ENCODE measurements at regions not wholly inside any gene's neighbourhood (a gene's known extent, or its start where the extent isn't known, plus 50 kb on each side); places are given as distances from the start of the nearest gene placed in this dataset.

- no peak for DNase-seq
Measured at GRCh38 chr16:65998443-65998842, 368.0 kb upstream of the CDH5 start.

DNA sequence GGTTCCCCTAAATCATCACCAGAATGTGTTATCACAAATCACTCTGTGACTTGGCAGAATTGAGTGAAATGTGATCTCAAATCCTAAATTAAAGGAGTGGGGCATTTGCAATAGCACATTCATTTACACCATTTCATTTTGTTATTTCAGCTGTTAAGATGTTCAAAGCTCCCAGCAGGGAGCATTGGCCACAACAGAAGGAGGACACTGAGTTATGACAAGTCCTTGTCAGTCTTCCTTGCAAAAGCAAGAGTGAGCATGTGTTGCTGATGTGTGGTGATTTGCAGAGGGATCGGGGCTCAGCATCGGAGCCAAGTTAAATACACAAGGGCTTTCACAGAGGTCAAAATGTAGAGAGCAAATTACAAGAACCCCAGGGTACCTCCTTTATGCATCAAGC is 372.2 kb upstream of the CDH5 start:
- no peak for DNase-seq

DNA sequence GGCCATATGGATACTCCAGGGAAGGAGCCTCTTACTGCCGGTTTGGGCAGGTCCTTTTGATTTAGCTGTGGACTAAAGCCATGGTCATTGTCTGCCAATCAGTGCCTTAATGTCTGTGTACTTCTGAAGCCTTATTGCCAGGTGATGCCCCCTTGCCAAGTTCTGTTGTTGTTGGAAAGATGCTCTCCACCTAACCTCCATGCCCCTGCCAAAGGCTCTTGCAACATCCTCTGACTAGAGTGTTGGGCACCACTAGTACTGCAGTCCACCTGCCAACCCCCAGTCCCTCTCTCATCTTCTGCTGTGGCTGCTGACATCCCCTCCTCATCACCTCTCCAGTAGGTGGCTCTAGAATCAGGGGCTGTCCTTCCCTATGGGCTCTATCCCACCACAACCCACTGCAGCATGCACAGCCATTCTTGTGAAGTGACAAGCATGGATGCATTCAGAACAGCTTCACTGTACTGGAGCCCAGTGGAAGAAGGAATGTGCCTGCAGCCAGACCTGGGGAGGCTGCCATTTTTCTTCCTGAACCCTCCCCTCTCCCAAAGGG is 375.3 kb upstream of the CDH5 start:
- no peak for DNase-seq

GRCh38 chr16:65989861-65990604 is 376.5 kb upstream of the CDH5 start:
- no peak for DNase-seq

DNA sequence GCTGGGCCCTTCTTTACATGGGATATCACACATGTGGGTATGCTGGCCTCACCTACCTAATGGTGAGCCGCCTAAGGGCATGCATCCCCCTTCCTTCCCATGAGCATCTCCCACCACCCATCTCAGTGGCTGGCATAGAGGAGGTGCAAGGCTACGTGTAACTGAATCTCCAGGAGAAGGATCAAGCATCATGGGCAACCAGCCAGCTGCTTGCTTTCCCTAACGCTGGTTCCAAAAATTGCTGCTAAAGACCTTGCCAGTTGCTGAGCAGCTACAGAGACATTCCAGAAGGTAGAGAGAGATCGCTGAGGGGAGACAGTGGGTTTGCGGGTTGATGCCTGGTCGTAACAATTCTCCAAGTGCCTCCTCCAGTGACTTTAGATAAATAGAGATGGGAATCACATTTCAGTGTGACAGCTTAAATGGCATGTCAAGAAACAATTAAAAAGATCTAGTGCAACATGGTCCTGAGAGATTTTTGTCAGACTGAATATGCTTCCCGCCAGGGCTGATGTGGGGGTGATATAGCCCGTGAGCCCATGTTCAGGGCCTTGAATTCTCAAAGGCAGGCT is 378.4 kb upstream of the CDH5 start:
- no peak for DNase-seq

- no peak for DNase-seq
Measured at GRCh38 chr16:65984296-65984695, 382.2 kb upstream of the CDH5 start.

GRCh38 chr16:65981057-65981456 is 385.4 kb upstream of the CDH5 start:
- no peak for DNase-seq

DNA sequence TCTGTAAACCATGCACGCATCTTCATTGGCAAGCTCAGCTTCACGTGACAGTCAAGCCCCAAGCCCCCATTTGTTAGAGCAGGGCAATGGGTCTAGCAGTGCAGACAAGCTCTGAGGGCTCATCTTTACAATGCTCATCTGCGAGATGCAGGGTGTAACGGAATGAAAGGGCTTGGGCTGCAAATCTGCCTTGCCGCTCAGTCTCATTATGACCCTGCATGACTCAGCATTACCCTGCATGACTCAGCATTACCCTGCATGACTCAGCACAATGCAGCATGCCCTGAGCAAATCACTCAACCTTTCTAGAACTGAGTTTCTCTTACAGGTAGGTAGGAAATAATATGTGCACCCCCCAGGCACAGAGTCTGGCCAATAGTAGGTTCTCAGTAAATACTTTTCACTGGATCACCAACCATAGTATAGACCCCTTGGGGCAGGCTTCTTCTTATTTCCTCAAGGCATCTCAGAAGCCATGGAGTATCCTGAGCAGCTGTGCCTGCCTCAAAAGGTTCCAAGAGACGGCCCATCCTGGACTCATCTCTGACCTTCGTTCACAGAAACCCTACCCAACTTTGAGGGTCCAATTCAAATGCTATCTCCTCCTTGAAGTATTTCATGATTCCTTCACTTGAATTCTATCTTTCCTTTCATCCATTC is 391.3 kb upstream of the CDH5 start:
- no peak for DNase-seq

DNA sequence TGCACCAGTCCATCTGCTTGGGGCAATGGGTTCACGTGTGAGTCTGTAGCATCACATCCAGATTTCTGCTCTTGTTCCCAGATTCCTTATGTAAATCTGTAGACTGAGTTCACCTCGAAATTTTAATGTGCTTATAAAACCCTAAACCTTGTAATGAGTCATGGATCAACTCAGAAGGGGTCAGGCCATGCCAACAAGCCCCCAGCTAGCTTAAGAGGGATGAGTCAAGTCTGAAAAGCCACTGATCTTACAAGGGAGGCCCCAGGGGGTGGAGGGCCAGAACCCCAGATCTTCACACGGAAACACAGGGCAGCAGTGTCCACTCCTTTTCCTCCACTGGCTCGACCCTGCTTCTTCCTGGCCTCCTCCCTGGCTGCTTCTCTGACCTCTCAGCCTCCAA is 399.1 kb upstream of the CDH5 start:
- DNase-seq, result no peak

DNA sequence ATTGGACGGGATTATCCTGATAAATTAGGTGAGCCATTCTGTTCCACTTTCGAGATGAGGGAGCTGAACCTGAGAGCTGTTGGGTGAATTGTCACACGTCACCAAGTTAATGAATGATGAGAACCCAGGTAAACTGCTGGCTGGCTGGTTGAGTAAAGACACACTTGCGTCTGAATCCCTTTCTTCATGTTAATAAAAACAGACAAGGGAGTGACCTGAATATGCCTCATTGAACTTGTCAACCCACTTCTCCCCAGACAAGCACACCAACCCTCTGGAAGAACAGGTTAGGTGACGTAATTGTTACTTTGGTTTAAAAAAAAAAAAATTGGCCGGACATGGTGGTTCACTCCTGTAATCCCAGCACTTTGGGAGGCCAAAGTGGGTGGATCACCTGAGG is 400.9 kb upstream of the CDH5 start:
- DNase-seq, result no peak

DNA sequence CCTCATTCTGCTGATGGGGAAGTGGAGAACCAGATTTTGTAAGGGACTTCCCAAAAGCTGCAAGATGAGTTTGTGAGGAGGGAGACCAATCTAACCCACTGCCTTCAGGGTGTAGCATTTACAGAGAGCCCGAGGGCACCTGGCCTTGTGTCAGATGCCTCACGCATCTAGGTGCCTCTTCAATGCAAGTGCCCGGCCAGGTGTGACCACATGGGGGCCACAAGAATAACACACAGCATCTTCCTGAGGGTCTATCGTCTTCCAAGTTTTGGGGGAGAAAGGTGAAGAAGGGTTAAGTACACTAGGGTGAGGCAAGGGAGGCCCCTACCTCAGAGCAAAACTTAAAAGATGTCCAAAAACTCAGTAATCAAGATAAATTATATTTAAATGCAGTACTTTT is 401.7 kb upstream of the CDH5 start:
- no peak for DNase-seq

- no peak for DNase-seq
Measured at GRCh38 chr16:65961476-65962143, 404.9 kb upstream of the CDH5 start.

DNA sequence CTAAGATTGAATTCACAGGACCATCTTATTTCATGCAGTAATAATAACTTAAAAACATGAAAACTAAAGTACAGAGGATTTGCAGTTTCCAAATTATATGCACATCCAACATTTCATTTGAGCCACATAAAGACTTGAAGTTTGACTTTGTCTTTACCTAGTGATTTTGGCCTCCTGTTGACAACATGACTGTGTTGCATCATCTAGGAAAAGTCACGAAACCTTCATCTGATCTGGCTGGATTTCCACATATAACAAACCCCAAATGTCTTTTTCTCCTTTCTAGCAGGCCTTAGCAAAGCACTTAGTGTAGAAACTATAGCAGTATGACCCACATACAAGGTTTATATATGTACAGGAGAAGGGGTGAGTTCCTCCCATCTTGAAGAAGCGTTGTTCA is 406.5 kb upstream of the CDH5 start:
- DNase-seq, result no peak

DNA sequence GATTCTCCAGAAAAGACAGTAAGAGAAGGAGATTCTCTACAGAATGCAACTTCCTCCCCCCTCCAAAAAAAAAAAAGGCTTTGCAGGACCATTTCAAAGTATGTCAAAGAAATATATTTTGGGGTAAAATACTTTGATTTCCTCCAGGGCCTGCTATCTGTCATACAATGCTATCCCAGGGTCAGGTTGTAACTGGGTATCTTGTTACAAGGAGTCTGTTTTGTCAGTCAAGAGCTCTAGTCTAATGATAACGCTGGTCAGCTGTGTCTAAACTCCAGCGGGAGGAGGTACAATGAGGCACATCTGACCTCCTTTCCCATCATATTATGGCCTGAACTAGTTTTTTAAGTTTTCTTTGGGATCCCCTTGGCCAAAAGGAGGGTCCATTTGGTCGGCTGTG is 408.4 kb upstream of the CDH5 start:
- DNase-seq, result no peak

GRCh38 chr16:65956100-65956499 is 410.4 kb upstream of the CDH5 start:
- DNase-seq, result no peak

DNA sequence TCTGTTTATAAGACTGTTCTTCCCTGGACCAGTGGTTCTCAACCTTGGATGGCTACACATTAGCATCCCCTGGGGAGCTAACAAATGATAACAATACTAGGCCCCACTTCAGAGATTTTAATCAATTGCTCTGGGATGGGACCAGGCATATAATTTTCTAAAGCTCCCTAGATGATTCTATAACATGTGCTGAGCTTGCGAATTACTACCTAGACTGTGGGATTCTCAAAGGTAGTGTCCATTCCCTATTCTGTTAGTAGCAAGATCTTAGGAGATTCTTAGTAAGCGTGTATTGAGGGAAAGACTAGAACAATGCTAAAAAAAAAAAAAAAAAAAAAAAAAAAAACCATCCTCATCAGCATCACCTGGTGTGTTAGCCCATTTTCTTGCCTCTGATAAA is 412.0 kb upstream of the CDH5 start:
- no peak for DNase-seq

GRCh38 chr16:65950211-65950610 is 416.3 kb upstream of the CDH5 start:
- DNase-seq, result no peak

- DNase-seq, result no peak
Measured at GRCh38 chr16:65948361-65948760, 418.1 kb upstream of the CDH5 start.

GRCh38 chr16:65947951-65948350 is 418.5 kb upstream of the CDH5 start:
- DNase-seq, result no peak

GRCh38 chr16:65945493-65945892 is 421.0 kb upstream of the CDH5 start:
- DNase-seq, result no peak

DNA sequence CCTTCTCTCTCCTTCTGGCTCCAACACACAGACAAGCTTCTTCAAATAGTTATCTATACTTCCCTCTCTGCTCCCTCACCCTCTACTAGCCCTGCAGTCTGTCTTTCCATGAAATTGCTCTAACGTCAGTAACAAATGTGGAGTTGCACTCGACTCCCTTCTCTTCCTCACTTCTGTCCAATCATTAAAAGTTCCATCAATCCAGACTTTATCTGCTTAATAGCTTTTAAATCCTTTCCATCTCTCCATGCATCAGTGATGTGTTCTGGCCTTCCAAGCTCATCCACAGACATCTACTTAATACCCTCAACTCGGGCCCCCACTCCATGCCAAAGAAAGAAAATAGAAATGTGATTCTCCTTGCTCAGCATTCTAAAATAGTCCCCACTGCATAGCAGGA is 422.1 kb upstream of the CDH5 start:
- DNase-seq, result no peak

DNA sequence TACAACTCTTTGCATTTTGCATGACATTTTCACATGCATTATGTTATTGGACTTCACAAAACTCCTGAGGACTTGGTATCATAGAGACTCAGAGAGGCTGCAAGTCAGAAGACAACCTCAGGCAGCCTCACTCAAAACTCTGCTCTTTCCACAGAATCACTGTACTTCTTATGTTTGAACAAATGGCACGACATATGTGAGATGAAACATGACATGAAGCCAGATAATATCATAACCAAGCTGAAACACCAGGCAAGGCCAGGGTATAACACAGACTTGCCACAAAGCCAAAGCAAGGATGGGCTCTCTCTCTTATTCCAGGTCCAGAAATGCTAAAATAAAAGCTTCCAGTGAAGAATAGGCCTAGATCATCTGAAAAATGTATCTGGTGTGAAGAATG is 425.8 kb upstream of the CDH5 start:
- DNase-seq, result no peak

GRCh38 chr16:65938083-65938482 is 428.4 kb upstream of the CDH5 start:
- DNase-seq, result no peak

DNA sequence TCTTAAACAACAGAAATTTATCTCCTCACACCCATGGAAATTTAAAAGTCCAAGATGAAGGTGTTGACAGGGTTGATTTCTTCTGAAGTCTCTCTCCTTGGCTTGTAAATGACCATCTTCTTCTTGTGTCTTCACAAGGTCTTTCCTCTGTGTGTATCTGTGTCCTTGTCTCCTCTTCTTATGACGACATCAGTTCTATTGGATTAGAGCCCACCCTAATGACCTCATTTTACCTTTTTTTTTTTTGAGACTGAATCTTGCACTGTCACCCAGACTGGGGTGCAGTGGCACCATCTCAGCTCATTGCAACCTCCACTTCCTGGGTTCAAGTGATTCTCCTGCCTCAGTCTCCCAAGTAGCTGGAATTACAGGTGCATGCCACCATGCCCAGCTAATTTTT is 429.0 kb upstream of the CDH5 start:
- DNase-seq, result no peak
